ENCODE measurements at regions not wholly inside any gene's neighbourhood (a gene's known extent, or its start where the extent isn't known, plus 50 kb on each side); places are given as distances from the start of the nearest gene placed in this dataset.

- ATAC-seq (ENCODE audit: low FRiP score) (no peak), DNase-seq (ENCODE audit: low spot score) (no peak)
- no peak for TF ChIP-seq CTCF (IDR thresholded peaks at IDR 0.05)
Observed at GRCh38 chr18:73950116-73950700, 197.4 kb downstream of the FBXO15 start.

GRCh38 chr18:73948497-73948896 lies 199.1 kb downstream of the FBXO15 start:
- TF ChIP-seq CTCF (IDR thresholded peaks at IDR 0.05), result no peak
- ATAC-seq (ENCODE audit: low FRiP score), result no peak
- DNase-seq (ENCODE audit: low spot score), result no peak

- DNase-seq (ENCODE audit: low spot score) (no peak), ATAC-seq (ENCODE audit: low FRiP score) (no peak)
- TF ChIP-seq CTCF (IDR thresholded peaks at IDR 0.05), result no peak
Observed at GRCh38 chr18:73948084-73948483, 199.6 kb downstream of the FBXO15 start.

GRCh38 chr18:73947180-73947921 lies 200.3 kb downstream of the FBXO15 start:
- no peak for ATAC-seq (ENCODE audit: low FRiP score)
- TF ChIP-seq CTCF (IDR thresholded peaks at IDR 0.05), result no peak
- DNase-seq (ENCODE audit: low spot score), result no peak

- ATAC-seq (ENCODE audit: low FRiP score) (no peak), DNase-seq (ENCODE audit: low spot score) (no peak)
- TF ChIP-seq CTCF (IDR thresholded peaks at IDR 0.05), result no peak
Observed at GRCh38 chr18:73945130-73945792, 202.4 kb downstream of the FBXO15 start.

GRCh38 chr18:73944715-73945114 lies 202.9 kb downstream of the FBXO15 start:
- ATAC-seq (ENCODE audit: low FRiP score), result no peak
- no peak for DNase-seq (ENCODE audit: low spot score)
- TF ChIP-seq CTCF (IDR thresholded peaks at IDR 0.05), result no peak

Measured in omental fat pad (tissue), 3 donors.